RWPE1 (cell line): ENCODE measurements at regions not wholly inside any gene's neighbourhood (a gene's known extent, or its start where the extent isn't known, plus 50 kb on each side); places are given as distances from the start of the nearest gene placed in this dataset.

Source experiments
- CTCF ChIA-PET: fragments of 350-600 bp; sonication (Branson Sonifier 250); formaldehyde crosslinking; extraction: SDS; loops from one replicate; lab custom pipeline; 2021; lab: Yijun Ruan, JAX
- POLR2A ChIA-PET: fragments of 400-600 bp; formaldehyde crosslinking; extraction: SDS; loops from one replicate; lab custom pipeline; 2020; ENCODE audit warnings: antibody characterized with exemption; ENCODE audit not compliant: low non-redundant PET; lab: Yijun Ruan, JAX
- DNase-seq: peaks from one replicate; pipeline ENCODE4 v3.0.0; 2012; ENCODE audit warnings: low spot score
- H3K27ac ChIP-seq: fragments of 450-650 bp; 2 replicates; pipeline ENCODE4 v1.5.1; 2017
- TF ChIP-seq, protein P1 (sequence below): fragments of 450-650 bp; conservative IDR thresholded peaks from 2 replicates; pipeline ENCODE4 v1.5.1; 2017; ENCODE audit warnings: low read depth, mild to moderate bottlenecking

DNA sequence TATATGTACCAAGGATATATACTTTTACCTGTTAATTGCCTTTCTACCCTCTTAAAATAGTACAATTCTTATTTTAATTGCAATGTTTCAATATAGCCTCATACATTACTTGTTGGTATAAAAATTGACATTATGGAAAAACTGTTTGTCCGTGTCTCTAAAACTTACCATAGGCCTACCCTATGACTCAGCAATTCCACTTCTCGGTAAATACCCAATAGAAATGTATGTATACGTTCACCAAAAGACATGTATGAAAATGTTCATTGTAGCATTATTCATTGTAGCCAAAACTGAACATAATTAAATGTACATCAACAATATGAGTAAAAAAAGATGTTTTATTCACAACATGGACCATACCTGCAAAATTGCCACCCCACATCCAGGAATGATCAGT lies 679.2 kb upstream of the UBE2E2 start:
- ChIA-PET POLR2A (no interaction called here), CTCF (no interaction called here)
- TF ChIP-seq, protein P1, sequence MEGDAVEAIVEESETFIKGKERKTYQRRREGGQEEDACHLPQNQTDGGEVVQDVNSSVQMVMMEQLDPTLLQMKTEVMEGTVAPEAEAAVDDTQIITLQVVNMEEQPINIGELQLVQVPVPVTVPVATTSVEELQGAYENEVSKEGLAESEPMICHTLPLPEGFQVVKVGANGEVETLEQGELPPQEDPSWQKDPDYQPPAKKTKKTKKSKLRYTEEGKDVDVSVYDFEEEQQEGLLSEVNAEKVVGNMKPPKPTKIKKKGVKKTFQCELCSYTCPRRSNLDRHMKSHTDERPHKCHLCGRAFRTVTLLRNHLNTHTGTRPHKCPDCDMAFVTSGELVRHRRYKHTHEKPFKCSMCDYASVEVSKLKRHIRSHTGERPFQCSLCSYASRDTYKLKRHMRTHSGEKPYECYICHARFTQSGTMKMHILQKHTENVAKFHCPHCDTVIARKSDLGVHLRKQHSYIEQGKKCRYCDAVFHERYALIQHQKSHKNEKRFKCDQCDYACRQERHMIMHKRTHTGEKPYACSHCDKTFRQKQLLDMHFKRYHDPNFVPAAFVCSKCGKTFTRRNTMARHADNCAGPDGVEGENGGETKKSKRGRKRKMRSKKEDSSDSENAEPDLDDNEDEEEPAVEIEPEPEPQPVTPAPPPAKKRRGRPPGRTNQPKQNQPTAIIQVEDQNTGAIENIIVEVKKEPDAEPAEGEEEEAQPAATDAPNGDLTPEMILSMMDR: no peak
- DNase-seq: no peak
- no peak overlapping the region for H3K27ac ChIP-seq

DNA sequence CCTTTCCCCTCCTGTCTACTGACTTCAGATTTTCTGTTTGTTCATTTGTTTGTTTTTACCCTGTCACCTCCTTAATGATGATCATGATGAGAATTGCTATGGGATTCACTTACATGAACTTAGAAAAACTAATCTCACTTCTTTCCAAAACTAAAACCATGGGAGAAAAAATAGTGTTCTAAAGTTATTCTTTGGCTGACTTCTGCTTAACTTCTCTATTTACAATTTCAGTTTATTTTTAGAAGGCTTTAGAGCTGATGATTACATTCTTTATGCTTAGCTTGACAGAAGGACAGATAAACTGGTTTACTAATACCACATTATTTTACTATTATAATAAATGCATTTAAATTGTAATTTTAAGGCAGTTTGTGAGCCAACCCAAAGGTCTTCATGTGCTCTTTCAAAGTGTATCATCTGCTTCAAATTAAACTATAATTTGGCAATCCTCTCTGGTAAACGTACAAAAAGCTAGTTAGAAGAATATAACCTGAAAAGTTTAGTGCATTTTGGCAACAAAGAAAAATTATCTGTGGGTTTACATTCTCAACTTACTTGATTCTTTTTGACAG lies 676.8 kb upstream of the UBE2E2 start:
- TF ChIP-seq, protein P1: no peak
- CTCF ChIA-PET: no interaction called here
- POLR2A ChIA-PET: no interaction called here
- no peak overlapping the region for H3K27ac ChIP-seq
- DNase-seq: no peak

GRCh38 chr3:22536541-22536940 lies 666.6 kb upstream of the UBE2E2 start:
- no peak overlapping the region for H3K27ac ChIP-seq
- DNase-seq: no peak
- ChIA-PET CTCF (no interaction called here), POLR2A (no interaction called here)
- TF ChIP-seq, protein P1: no peak

DNA sequence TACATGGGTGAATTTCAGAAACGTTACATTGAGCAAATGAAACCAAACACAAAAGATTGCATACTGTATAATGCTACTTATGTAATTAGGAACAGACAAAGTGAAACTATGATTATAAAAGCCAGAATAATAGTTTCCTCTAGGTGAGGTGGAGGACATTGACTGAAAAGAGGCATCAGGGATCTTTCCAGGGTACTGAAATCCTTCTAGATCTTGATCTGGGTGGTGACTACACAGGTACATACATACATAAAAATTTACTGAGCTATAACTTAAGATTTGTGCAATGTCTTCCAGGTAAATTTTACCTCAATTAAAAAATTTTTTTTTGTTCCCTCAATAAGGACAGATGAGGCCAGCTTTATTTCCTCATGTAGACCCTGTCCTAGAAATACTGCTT lies 665.6 kb upstream of the UBE2E2 start:
- ChIA-PET POLR2A (no interaction called here), CTCF (no interaction called here)
- H3K27ac ChIP-seq: no peak overlapping the region
- DNase-seq: no peak
- TF ChIP-seq, protein P1: no peak

- POLR2A ChIA-PET: no interaction called here
Observed at GRCh38 chr3:22542311-22542710, 660.8 kb upstream of the UBE2E2 start.

DNA sequence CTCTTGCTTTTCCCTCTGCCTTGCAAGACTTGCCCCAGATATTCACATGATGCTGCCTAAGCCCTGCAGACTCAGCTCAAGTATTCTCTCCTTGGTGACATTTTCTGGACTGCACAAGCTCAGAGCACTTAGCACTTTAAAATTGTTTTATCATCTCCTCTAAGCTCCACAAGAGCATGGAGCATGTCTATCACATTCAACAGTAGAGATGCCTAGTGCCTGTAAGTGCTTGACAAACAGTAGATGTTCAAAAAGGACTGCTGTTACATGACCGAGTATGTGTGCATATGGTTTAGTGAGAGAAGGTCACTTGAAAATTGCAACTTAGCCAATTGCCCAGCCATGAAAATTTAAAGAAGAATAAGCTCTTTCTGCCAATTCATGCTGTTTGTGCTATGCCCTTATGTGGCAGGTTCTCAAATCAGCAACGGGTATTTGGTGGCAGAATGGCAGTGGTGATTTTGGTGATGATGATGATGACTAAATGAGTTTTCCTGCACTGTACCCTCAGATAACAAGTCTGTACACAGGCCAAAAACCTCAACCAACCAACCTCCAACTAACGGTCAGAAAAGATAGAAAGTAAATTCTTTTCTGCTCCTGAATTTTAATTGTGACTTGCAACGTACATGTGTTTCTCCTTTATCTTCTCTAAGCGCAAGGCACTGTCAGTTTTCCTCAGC lies 647.2 kb upstream of the UBE2E2 start:
- POLR2A ChIA-PET: no interaction called here
- no peak for DNase-seq
- no peak overlapping the region for H3K27ac ChIP-seq
- CTCF ChIA-PET: no interaction called here
- TF ChIP-seq, protein P1: no peak

More at GRCh38 chr3:22542311-22542710, 660.8 kb upstream of the UBE2E2 start:
- TF ChIP-seq, protein P1: no peak
- DNase-seq: peak; percentile 6
- CTCF ChIA-PET: no interaction called here
- H3K27ac ChIP-seq: no peak overlapping the region
